Smooth muscle cell (in vitro differentiated cells): ENCODE measurements at regions not wholly inside any gene's neighbourhood (a gene's known extent, or its start where the extent isn't known, plus 50 kb on each side); places are given as distances from the start of the nearest gene placed in this dataset.

Experiments used
- DNase-seq: peaks from one replicate; lab custom pipeline; 2025; ENCODE audit not compliant: unreplicated experiment; lab: John Stamatoyannopoulos, UW
- H2AFZ ChIP-seq: fragments of 200-600 bp; sonication (generic); 2 replicates; pipeline ENCODE4 v1.6.0; 2016; ENCODE audit warnings: antibody characterized with exemption, low read depth, mild to moderate bottlenecking
- H3F3A ChIP-seq: fragments of 200-600 bp; sonication (generic); 2 replicates; pipeline ENCODE4 v1.6.0; 2017; ENCODE audit warnings: antibody characterized with exemption, low read depth
- H3K27ac ChIP-seq: fragments of 200-600 bp; sonication (generic); 2 replicates; pipeline ENCODE4 v1.5.1; 2016; ENCODE audit warnings: low read depth, mild to moderate bottlenecking
- H3K27me3 ChIP-seq: fragments of 200-600 bp; sonication (generic); 2 replicates; pipeline ENCODE4 v1.6.1; 2016; ENCODE audit warnings: low read depth, mild to moderate bottlenecking
- H3K36me3 ChIP-seq: fragments of 200-600 bp; sonication (generic); 2 replicates; pipeline ENCODE4 v1.5.1; 2016; ENCODE audit warnings: low read depth
- H3K4me1 ChIP-seq: fragments of 200-600 bp; sonication (generic); 2 replicates; pipeline ENCODE4 v1.5.1; 2016; ENCODE audit warnings: low read depth
- H3K4me2 ChIP-seq: fragments of 200-600 bp; sonication (generic); 2 replicates; pipeline ENCODE4 v1.6.0; 2016; ENCODE audit warnings: mild to moderate bottlenecking
- H3K4me3 ChIP-seq: fragments of 200-600 bp; sonication (generic); 2 replicates; pipeline ENCODE4 v1.5.1; 2016; ENCODE audit warnings: mild to moderate bottlenecking
- H3K79me2 ChIP-seq: fragments of 200-600 bp; sonication (generic); 2 replicates; pipeline ENCODE4 v1.6.0; 2016; ENCODE audit warnings: low read depth, mild to moderate bottlenecking
- H3K9ac ChIP-seq: fragments of 200-600 bp; sonication (generic); 2 replicates; pipeline ENCODE4 v1.6.0; 2016; ENCODE audit warnings: low read depth
- H3K9me3 ChIP-seq: fragments of 200-600 bp; sonication (generic); replicated peaks from 2 replicates; pipeline ENCODE4 v1.5.1; 2016; ENCODE audit warnings: low read depth
- H4K20me1 ChIP-seq: fragments of 200-600 bp; sonication (generic); 2 replicates; pipeline ENCODE4 v1.6.0; 2016; ENCODE audit warnings: low read depth
- WGBS: methylation state at CpG from one replicate; pipeline ENCODE4 v1.1.7; 2016; ENCODE audit warnings: low lambda C conversion rate; 5-methylcytosine and 5-hydroxymethylcytosine counted together
- TF ChIP-seq, protein P1 (sequence below): fragments of 200-600 bp; sonication (generic); IDR thresholded peaks from 2 replicates; pipeline ENCODE4 v1.5.1; 2017; ENCODE audit warnings: borderline replicate concordance, mild to moderate bottlenecking, antibody characterized with exemption; ENCODE audit not compliant: insufficient read depth, poor library complexity, severe bottlenecking

DNA sequence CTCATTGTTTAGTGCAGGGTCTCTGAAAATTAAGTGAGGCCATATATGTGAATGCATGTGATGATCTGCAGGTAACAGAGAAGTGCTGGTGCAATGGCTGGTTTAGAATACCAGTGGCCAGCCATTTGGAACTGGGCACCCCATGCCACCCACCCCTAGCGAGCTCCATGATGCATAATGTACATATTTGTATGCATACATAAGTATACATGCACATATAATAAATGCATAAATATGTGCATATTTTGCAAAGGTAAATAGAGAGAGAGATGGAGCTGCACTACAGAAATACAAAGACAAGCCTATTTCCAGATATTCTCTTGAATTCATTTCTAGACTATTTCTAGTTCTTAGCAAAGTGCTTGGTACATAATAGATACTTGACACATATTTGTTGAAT lies 68.5 kb upstream of the IGSF21 start:
- Histone ChIP-seq H3K79me2 (no peaks in the 10 kb centered on the region), H3K4me3 (no peak overlapping the region), H2AFZ (no peak overlapping the region), H3K9me3 (no peaks in the 10 kb centered on the region), H3K27me3 (peaks cover 29% of the 10 kb centered on the region), H3K36me3 (no peaks in the 10 kb centered on the region), H3K4me2 (no peak overlapping the region), H3K9ac (no peak overlapping the region), H3K4me1 (no peaks in the 10 kb centered on the region), H4K20me1 (no peaks in the 10 kb centered on the region), H3K27ac (no peak overlapping the region), H3F3A (no peaks in the 10 kb centered on the region)
- TF ChIP-seq, protein P1, sequence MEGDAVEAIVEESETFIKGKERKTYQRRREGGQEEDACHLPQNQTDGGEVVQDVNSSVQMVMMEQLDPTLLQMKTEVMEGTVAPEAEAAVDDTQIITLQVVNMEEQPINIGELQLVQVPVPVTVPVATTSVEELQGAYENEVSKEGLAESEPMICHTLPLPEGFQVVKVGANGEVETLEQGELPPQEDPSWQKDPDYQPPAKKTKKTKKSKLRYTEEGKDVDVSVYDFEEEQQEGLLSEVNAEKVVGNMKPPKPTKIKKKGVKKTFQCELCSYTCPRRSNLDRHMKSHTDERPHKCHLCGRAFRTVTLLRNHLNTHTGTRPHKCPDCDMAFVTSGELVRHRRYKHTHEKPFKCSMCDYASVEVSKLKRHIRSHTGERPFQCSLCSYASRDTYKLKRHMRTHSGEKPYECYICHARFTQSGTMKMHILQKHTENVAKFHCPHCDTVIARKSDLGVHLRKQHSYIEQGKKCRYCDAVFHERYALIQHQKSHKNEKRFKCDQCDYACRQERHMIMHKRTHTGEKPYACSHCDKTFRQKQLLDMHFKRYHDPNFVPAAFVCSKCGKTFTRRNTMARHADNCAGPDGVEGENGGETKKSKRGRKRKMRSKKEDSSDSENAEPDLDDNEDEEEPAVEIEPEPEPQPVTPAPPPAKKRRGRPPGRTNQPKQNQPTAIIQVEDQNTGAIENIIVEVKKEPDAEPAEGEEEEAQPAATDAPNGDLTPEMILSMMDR, result no peak
- WGBS, result 92% methylated on average over 1 of the region's 1 CpG
- DNase-seq, result no peak

DNA sequence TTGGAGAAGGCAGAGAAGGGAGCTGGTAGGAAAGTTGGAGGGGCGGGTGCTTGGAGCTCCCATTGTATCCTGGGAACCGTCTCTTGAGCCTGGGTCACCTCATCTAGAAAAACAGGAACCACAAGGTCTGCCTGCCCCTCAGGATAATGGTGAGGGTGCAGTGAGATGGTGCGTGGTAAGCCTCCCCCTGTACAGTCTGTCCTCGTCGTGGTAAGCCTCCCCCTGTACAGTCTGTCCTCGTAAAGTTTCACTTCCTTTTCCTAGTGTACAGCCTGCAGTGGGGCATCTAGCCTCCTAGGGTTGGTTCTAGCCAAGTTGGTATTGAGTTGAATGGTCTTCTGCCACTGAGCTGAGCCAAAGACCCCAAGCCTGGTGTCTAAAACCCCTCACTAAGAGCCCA lies 66.5 kb upstream of the IGSF21 start:
- TF ChIP-seq, protein P1, result no peak

DNA sequence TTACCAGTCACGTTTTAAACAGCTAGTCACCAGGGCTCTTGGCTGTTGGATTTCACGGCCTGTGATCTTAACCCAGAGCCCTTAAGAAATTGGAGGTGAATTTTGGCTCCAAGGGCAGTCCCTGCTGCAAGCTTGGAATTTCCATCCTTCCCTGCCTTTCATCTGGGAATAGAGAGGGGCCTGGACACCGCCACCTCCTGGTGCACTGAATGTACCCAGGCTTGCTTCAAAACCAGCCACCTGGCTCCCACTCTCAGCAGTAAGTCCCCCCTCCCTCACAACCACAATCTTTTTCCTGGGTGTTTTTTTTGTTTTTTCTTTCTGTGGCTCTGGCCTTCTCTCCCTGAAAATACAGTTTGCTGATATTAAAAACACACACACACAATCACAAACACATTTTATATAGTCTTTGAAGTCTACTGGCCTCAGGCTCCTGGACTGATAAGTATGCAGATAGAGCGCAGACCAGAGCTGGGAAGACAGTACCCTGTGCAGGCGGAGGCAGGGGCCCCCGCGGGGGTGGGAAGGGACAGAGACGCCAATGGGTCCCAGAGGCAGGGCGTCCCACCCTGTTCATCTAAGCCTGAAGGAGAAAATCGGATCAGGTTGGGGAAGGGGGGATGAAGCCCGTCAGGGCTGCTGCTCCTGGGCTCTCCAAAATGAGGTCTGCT lies 65.8 kb upstream of the IGSF21 start:
- Histone ChIP-seq H3K36me3 (no peaks in the 10 kb centered on the region), H4K20me1 (no peaks in the 10 kb centered on the region), H3K9me3 (no peaks in the 10 kb centered on the region), H3K27ac (no peak overlapping the region), H3K79me2 (no peaks in the 10 kb centered on the region), H3K4me1 (no peaks in the 10 kb centered on the region), H3K4me2 (no peak overlapping the region), H3K27me3 (peaks cover 23% of the 10 kb centered on the region), H3F3A (no peaks in the 10 kb centered on the region), H3K4me3 (no peak overlapping the region), H2AFZ (no peak overlapping the region), H3K9ac (no peak overlapping the region)
- DNase-seq, result no peak
- TF ChIP-seq, protein P1, result no peak
- WGBS, result 68% methylated on average over 11 of the region's 11 CpGs

More for the DNA sequence above, 66.5 kb upstream of the IGSF21 start:
- Histone ChIP-seq H4K20me1 (no peaks in the 10 kb centered on the region), H3K4me3 (no peak overlapping the region), H3K4me2 (no peak overlapping the region), H2AFZ (no peak overlapping the region), H3K9me3 (no peaks in the 10 kb centered on the region), H3K79me2 (no peaks in the 10 kb centered on the region), H3K9ac (no peak overlapping the region), H3K36me3 (no peaks in the 10 kb centered on the region), H3K27ac (no peak overlapping the region), H3F3A (no peaks in the 10 kb centered on the region), H3K4me1 (no peaks in the 10 kb centered on the region), H3K27me3 (peaks cover 24% of the 10 kb centered on the region)
- DNase-seq, result no peak
- 52% methylated on average over 6 of the region's 6 CpGs for WGBS

DNA sequence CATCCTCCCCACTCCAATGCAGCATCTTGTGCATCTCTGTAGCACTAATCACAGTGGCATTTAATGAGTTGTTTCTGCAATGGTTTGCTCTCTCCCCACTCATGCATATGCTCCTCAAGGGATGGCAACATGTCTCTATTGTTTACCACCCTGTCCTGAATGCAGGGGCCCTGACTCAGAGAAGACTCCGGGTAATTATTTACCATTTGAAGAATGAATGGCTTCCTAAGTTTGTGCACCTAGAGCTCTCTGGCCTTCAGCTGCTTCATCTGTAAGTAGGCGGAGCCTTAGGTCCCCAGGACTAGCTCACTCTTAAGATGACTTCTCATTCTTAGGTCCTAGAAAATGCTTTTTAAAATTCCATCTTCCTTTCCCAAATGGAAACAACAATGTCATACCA lies 63.7 kb upstream of the IGSF21 start:
- Histone ChIP-seq H3K79me2 (no peaks in the 10 kb centered on the region), H3K9me3 (no peaks in the 10 kb centered on the region), H2AFZ (no peak overlapping the region), H4K20me1 (no peaks in the 10 kb centered on the region), H3K27me3 (peaks cover 8% of the 10 kb centered on the region), H3K27ac (no peak overlapping the region), H3K9ac (no peak overlapping the region), H3K4me2 (no peak overlapping the region), H3K4me1 (no peaks in the 10 kb centered on the region), H3K4me3 (no peak overlapping the region), H3F3A (no peaks in the 10 kb centered on the region), H3K36me3 (no peaks in the 10 kb centered on the region)
- 79% methylated on average over 2 of the region's 2 CpGs for WGBS
- TF ChIP-seq, protein P1, result no peak
- no peak for DNase-seq
